ENCODE measurements at regions not wholly inside any gene's neighbourhood (a gene's known extent, or its start where the extent isn't known, plus 50 kb on each side); places are given as distances from the start of the nearest gene placed in this dataset.

- TF ChIP-seq CTCF (IDR thresholded peaks at IDR 0.05; ENCODE audit: low read depth, low read length, missing control alignments), result no peak
- no peak for DNase-seq (ENCODE audit: low read depth)
- no peak overlapping the region for H3K4me3 ChIP-seq (ENCODE audit: low read depth, low read length)
Measured at GRCh38 chr5:115459855-115460341, 84.7 kb downstream of the FEM1C start.

- no peak for TF ChIP-seq CTCF (IDR thresholded peaks at IDR 0.05; ENCODE audit: low read depth, low read length, missing control alignments)
- no peak overlapping the region for H3K4me3 ChIP-seq (ENCODE audit: low read depth, low read length)
- no peak for DNase-seq (ENCODE audit: low read depth)
Measured at GRCh38 chr5:115458416-115458815, 86.2 kb downstream of the FEM1C start.

- H3K4me3 ChIP-seq (ENCODE audit: low read depth, low read length), result no peak overlapping the region
- TF ChIP-seq CTCF (IDR thresholded peaks at IDR 0.05; ENCODE audit: low read depth, low read length, missing control alignments), result no peak
- DNase-seq (ENCODE audit: low read depth), result no peak
Measured at GRCh38 chr5:115458003-115458409, 86.6 kb downstream of the FEM1C start.

GRCh38 chr5:115457571-115457970, 87.0 kb downstream of the FEM1C start:
- H3K4me3 ChIP-seq (ENCODE audit: low read depth, low read length), result no peak overlapping the region
- TF ChIP-seq CTCF (IDR thresholded peaks at IDR 0.05; ENCODE audit: low read depth, low read length, missing control alignments), result no peak
- DNase-seq (ENCODE audit: low read depth), result no peak

GRCh38 chr5:115456539-115457040, 88.0 kb downstream of the FEM1C start:
- no peak for DNase-seq (ENCODE audit: low read depth)
- H3K4me3 ChIP-seq (ENCODE audit: low read depth, low read length), result no peak overlapping the region
- no peak for TF ChIP-seq CTCF (IDR thresholded peaks at IDR 0.05; ENCODE audit: low read depth, low read length, missing control alignments)

- no peak overlapping the region for H3K4me3 ChIP-seq (ENCODE audit: low read depth, low read length)
- no peak for TF ChIP-seq CTCF (IDR thresholded peaks at IDR 0.05; ENCODE audit: low read depth, low read length, missing control alignments)
- no peak for DNase-seq (ENCODE audit: low read depth)
Measured at GRCh38 chr5:115456056-115456455, 88.5 kb downstream of the FEM1C start.

- H3K4me3 ChIP-seq (ENCODE audit: low read depth, low read length), result no peak overlapping the region
Measured at GRCh38 chr5:115455301-115455707, 89.3 kb downstream of the FEM1C start.

More at GRCh38 chr5:115455301-115455707, 89.3 kb downstream of the FEM1C start:
- no peak for TF ChIP-seq CTCF (IDR thresholded peaks at IDR 0.05; ENCODE audit: low read depth, low read length, missing control alignments)
- DNase-seq (ENCODE audit: low read depth), result no peak
